NCI-H2171 treated with DMSO at 0.1 percent for 48 hours (cell line): ENCODE measurements at regions not wholly inside any gene's neighbourhood (a gene's known extent, or its start where the extent isn't known, plus 50 kb on each side); places are given as distances from the start of the nearest gene placed in this dataset.
"Not testable (repeated sequence)": the region's sequence is repeated elsewhere in the genome, so short reads cannot be mapped to it uniquely, and the experiment has no call there.

Source experiments
- DNase-seq: peaks from one replicate; lab custom pipeline; 2025; lab: John Stamatoyannopoulos, UW

DNA sequence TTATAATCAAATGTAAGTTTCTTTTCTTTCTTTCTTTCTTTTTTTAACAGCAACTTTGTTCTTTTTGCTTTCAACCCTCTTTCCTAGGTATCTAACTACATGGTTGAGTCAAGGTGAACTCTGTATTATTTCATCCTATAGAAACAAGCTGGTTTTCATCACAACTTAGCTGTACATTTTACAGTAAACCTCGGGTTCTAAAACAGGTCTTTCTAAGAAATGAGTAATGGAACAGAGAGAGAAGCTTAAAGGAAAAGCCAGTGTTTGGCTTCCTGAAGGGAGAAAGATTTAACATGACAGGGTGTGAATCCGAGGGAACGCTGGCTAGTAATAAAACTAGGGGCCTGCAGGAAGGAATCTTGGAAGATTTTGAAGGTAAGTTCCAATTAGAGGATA, 143.4 kb upstream of the ITGB1 start:
- no peak for DNase-seq

DNA sequence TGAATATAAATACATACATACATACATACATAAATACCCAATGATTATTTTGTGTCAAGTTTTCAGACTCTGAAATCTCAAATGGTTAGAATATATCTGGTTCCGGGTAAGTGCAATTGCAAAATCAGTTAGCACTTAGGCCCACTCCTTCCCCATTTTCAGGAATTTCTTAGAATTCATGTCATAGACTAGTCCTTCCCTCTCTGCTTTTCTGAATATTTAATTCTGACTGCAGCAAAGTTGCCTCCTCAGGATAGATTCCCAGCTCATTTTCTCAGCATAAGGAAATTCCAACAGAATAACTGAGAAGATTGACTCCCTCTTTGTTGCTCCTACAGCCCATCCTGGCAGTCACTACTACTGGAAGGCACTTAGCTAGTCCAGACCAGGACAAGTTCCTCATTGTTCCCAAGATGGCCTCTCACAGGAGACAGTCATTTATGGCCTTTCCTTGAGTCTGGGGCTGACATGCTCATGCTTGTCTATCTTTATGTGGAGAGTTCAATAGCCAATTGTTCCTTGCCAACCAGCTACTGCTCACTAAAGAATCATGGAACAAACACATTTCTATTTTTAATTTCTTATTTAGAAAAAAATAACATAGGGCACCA, 142.9 kb upstream of the ITGB1 start:
- DNase-seq = no peak

DNA sequence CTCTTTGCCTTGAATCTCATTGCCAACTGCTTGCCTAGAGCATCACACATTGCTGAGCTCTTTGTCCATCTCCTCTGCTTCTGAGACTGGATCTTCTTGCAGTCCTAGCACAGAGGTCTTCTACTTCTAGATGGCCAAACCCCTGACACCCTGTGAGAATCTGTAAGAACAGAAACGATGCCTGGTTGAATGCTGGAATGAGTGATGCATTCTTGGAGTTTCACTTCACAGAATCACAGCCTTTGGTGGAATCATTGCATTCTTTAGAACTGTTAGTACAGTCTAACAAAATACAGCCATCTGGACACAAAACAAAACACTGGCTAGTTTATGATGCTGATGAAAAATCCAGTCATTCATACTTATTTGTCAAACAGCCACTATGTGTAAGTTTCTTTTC, 141.7 kb upstream of the ITGB1 start:
- no peak for DNase-seq

DNA sequence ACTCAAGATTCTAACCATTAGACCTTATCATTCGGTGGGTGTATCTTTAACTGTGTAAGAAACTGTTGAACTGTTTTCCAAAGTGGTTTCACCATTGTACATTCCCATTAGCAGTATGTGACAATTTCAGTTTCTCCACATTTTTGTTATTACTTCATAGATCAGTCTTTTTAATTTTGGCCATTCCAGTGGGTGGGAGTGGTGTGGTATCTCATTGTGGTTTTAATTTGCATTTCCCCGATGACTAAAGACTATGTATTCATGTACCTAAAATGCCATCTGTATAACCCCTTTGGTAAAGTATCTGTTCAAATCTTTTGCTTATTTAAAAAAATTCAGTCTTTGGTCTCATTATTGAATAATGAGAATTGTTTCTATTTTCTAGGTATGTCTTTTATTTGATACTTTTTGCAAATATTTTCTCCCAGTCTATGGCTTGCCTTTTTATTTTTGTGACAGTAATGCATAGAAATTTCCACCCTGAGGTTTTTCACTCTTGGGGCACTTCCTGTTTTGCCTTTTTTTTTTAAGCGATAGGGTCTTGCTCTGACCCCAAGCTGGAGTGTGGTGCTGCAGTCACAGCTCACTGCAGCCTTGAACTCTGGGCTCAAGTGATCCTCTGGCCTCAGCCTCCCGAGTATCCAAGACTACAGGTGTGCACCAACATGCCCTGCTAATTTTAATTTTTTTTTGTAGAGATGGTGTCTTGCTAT, 141.1 kb upstream of the ITGB1 start:
- no peak for DNase-seq

DNA sequence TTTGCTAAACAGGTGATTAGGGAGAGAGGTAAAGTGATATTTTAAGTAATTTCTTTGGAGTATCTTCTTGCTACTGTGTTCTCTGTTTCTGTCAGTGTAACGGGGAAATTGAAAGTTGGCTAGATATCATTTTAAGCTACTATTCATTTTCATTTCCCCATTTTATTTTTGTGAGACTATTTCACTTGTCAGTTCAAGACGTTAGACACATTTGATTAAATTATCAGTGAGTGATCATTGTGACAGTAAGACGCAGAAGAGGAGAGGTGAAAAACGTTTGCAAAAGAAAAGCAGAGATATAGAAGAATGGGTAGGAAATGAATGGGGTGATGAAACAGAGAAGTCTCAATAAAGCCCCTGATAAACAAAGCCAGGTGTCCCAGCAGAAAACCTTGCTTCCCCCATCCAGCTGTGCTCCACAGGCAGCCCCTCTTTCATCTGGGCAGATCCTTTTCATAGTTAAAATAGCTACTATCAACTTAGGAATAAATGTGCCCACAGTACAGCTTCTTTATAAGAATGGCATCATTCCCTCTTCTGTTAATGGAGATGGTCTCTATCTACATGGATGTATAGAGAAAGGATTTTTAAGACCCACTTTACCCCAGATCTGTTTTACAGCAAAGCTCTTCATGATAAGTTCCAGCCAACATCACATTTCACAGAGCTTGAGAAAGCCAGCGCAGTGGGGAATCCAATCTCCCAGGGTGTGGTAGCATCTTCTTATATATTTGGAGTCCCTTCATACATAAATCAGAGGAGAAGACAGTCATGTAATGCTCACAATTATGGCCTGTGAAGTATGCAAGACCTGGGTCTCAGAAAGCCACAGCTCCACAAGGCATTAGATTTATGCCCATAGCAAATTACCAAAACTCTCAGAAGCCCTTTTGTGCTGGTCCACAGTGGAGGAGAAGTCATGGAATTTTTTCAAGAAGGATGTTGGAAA, 138.1 kb upstream of the ITGB1 start:
- no peak for DNase-seq

DNA sequence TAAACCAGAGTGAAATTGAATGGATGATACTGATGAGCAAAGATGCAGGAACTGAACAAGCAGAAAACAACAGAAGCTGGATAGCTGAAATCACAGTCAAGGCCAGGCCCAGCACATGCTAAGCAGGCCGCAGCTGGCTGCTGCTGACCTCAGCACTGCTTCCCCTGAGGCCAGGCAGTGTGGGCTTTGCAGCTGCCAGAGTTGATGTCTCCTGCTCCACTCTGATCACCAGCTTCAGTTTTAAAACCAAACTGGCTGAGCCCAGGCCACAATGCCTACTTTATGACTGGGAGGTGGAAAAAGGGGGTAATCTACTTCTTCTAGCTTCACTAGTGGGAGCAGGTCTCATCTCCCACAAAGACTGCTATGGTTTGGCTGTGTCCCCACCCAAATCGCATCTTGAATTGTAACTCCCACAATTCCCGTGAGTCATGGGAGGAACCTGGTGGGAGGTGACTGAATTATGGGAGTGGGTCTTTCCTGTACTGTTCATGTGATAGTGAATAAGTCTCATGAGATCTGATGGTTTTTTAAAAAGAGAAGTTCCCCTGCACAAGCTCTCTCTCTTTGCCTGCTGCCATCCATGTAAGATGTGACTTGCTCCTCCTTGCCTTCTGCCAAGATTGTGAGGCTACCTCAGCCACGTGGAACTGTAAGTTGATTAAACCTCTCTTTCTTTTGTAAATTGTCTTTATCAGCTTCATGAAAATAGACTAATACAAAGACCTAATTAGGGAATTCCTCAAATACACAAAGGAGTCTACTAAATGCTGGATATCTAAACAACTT, 136.4 kb upstream of the ITGB1 start:
- no peak for DNase-seq

DNA sequence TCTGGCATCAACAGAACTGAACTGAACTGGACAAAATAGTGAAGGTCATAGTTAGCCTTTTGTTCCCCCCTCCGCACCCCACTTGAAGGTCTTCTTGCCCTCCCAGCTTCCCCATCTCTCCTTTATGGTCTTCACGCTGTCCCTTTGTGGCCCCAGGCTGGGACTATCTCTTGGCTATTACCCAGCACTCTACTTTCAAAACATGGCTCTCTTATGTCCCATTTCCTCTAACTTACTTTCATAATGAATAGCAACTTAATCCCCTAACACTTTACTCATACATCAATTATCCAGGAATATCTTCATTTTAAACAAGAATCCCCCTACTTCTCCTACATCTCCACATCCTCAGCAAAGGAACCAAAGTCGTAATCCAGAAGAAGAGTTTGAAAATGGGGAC, 135.3 kb upstream of the ITGB1 start:
- DNase-seq = no peak

DNA sequence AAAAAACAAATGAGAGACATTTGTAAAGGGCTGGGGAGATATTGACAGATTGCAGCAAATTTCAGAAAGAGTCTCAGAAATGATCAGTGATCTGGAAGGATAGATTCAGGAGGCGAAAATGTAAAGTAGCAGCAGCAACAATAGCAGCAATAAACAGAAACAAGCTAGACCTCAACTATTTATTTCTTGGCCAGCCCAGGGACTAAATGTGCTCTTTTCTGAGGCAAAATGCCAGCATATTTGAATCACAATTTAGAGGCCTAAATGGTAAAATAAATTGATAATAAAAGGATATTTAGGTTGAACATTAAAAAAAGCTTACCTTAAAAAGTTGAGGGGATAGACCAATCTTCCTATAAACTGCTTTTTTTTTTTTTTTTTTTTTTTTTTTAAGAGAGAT, 134.6 kb upstream of the ITGB1 start:
- no peak for DNase-seq

DNA sequence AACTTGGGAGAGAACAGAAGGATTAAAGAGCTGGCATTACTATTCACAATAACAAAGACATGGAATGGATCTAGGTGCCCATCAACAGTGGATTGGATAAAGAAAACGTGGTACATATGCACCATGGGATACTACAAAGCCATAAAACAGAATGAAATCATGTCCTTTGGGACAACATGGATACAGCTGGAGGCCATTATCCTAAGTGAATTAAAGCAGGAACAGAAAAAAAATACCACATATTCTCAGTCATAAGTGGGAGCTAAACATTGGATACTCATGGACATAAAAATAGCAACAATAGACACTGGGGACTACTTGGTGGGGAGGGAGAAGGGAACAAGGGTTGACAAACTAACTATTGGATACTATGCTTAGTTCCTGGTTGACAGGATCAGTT, 133.2 kb upstream of the ITGB1 start:
- DNase-seq = no peak

DNA sequence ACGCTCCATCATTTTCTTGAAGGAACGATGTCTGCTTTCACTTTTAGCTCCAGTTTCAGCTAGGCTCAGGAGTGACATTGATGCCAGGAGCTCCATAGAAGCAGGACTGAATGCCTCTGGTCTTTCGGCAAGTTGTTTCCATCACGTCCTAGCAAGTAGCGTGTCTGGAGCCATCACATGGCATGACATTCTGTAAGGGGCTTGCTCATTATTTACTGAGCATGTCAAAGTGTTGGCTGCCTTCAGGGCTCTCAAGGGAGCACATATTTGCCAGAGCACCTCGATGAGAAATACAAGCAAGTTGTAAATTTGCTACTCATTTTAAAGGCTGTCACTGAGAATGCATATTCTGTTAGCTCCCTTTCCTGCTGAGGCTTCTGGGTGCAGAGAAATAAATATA, 131.0 kb upstream of the ITGB1 start:
- DNase-seq = no peak

DNA sequence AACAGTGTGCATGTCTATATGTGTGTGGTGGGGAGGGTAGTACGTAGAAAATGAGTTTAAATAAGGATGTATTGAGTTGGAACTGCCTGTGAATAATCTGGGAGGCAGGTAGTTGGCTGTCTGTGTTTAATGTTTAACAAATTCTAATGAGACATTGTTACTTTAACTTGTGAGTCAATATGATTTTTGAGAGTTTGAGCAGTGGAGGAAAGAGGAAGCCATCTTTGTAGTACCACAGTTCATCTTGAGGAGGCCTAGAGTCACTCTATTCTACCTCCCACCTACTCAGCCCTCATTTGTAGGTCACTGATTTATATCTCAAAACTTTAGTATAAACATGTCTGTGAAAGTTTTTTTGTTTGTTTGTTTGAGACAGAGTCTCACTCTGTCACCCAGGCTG, 129.9 kb upstream of the ITGB1 start:
- DNase-seq = no peak

DNA sequence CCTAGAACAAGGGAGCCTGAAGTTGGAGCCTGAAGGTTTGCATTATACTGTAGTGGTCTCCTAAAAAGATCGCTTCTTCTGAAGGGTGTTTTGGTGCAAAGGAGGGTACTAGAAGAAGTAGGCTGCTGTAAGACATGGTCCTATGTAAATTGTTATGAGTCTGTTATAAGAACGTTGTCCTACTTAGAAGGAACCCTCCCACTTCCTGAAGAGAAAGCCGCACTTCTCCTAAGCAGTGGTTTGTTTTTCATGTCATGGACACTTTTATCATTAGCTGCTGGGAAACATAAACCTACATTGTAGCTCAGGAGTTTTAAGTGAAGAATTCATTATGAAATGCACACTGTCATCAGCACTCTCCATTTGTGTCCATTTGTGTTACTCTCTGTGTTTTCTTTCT, 129.1 kb upstream of the ITGB1 start:
- no peak for DNase-seq

DNA sequence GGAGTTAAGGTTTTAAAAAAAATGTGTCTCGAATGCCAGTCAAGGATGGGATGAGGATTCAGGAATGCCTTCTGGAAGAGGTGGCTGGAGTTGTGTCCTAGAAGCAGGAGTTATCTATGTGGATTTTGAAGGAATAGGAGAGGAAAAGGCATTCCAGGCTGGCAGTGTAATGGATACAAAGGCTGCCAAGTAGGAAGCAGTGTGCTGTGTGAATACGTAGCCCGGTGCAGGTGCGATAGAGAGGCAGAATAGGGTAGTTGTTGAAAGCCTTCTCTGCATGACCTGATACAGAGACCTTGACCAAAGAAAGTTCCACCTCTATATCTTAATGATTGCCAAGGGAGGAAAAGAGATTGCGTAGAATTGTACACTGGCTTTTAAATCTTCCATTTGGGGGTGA, 128.1 kb upstream of the ITGB1 start:
- no peak for DNase-seq

DNA sequence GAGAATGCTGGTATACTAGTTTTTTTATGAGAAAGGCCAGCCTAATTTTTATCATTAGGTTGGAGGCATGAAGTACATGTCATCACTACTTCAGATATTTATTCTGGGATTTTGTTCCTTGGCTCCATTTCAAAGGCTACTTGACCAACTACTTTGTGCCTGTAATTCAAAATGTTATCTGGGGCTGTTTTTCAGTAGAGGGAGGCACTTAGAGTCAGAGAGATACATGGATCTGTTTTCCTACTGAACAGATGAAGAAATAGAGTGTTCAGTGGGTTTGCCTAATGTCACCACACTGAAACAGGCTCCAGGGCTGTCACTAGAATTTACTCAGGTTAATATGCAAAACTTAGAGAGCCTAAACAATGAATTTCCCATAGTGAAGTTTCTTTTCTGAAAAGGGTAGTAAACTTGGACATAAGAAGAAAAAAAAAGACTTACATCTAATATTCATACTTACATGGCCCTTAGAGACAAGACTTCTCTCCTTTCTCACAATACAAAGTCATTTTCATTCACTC, 127.3 kb upstream of the ITGB1 start:
- no peak for DNase-seq

DNA sequence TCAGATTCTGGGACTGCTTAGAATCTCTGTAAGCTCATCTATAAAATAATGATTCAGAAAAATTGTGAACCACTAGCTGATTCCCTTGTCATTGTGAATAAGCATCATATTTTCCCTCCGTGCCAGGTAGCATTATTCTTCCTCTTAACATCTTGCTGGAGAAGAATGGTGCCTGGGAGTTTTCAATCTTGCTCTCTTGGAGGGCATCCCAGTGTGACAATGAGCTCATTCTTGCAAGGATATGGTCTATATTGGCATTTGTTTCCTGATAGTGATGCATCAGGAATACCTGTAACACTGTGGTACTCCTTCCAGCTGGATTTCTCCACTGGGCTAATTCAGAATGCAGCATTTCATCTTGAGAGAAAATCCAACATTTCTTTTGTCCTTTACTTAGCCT, 126.4 kb upstream of the ITGB1 start:
- DNase-seq = no peak

DNA sequence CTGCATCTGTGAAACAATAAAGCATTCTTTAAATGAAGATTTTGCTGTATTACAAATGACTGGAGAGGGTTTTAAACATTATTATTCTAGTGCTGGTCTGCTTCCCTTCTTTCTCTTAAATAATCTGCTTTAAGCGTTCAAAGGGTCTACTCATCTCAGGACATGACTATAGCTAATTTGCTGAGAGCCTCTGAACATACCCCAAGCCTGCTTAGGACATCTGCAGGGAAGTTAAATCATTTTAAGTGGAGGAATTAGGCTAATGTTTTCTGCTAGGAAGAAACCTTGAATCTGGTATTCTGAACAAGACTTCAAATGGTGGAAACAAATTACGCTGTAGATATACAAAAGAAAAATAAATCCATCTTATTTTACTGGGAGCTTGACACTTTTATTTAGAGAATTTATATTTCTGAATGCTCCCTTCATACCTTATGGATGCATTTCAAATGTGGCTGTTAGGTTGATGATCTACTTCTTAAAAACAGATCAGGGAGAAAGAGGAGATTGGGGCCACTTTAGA, 124.4 kb upstream of the ITGB1 start:
- DNase-seq = no peak

DNA sequence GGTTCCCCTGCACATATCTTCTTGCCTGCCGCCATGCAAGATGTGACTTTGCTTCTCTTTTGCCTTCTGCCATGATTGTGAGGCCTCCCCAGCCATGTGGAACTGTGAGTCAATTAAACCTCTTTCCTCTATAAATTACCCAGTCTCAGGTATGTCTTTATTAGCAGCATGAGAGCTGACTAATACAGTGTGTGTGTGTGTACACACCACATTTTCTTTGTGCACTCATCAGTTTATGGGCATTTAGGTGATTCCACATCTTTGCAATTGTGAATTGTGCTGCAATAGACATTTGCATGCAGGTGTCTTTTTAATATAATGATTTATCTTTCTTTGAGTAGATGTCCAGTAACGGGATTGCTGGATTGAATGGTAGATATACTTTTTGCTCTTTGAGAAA, 122.4 kb upstream of the ITGB1 start:
- not testable (repeated sequence) for DNase-seq

DNA sequence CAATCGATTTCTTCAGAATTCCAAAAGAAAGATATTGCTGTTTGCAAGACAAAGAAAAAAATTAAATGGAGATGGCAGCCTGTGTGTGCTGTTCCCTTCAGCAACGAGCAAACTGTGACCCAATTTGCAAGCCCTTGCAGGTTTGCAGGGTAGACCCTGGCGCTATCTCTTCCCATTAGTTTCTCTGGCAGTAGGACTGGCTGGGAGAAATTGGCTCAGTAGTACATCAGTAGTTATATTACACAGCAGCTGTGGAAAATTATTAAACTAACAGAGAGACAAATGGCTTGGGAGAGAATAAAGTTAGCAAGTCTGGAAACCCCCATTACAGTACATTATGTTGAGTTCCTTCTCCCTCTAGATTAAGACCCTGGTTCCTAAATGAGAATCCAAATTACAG, 116.4 kb upstream of the ITGB1 start:
- no peak for DNase-seq

DNA sequence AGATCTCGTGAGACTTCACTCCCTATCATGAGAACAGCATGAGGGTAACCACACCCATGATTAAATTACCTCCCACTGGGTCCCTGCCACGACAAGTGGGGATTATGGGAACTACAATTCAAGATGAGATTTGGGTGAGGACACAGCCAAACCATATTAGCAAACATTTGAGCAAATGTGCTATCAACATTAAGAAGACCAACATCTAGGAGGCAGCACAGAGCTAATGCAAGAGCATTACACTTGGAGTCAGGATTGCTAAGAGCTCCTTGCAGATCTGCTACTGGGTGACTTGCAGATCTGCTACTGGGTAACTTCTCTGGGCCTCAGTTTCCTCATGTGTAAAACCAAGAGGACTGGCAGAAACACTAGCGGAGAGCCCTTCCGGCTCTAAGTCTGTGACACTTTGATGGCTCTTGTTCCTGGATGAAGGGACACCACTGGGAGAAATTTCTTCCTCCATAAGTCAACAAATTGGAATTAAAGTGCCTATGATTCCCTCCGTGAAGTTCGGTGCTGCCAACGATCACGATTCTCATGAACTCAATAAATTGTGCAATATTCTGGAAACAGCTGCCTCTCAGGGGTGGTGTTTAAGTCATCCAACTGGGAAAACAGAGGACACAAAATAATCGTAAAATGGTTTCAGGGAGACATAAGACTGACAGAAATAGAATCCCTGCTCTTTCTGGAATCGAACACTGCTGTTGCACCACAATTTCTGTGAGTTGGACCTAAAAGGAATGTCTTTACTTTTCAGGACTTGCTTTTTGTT, 115.8 kb upstream of the ITGB1 start:
- no peak for DNase-seq

DNA sequence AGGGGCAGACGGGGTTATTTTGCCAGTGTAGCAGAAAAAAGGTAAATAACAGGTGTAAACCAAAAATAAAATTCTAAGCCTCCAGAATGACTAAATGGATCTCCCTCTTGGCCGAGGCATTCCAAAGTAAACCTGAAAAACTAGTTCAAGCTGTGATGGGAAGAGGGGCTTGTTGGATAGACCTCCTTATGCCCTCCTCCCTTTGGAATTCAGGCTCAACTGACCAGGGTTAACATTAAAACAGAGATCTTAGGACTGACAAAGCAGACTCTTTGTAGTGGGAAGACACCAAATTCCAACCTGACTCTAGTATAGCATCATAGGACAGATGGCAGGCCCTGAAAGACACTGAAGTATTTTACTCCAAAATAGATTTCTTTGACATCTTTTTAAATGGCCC, 113.8 kb upstream of the ITGB1 start:
- no peak for DNase-seq

DNA sequence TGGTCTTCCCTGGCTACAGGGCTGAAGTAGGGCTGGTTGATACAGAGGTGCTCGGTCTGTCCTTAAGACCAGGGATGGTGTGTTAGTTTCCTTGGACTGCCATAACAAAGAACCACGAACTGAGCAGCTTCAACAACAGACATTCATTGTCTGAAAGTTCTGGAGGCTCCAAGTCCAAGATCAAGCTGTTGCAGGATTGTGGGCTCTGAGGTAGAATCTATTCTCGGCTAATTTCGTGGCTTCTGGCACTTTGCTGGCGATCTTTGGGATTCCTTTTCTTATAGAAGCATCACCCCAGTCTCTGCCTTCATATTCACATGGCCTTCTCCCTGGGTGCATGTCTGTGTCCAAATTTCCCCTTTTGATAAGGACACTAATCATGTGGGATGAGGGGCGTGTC, 112.1 kb upstream of the ITGB1 start:
- no peak for DNase-seq
